ENCODE measurements at regions not wholly inside any gene's neighbourhood (a gene's known extent, or its start where the extent isn't known, plus 50 kb on each side); places are given as distances from the start of the nearest gene placed in this dataset.

DNA sequence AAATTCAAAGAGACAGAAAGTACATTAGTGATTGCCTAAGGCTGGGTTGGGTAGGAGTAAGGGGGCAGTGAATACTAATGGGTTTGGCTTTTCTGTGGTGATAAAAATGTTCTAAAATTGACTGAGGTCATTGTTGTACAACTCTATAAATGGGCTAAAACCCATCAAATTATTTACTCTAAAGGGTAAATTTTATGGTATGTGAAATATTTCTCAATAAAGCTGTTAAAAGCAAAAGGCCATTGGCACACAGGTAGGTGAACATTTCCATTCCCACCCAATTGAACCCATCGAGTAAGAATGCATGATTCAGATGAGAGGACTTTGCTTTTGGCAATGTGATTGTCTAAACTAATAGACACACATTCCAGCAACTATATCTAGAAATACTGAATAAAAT, 579.4 kb downstream of the GATA3 start:
- H3K4me3 ChIP-seq: no peak overlapping the region

DNA sequence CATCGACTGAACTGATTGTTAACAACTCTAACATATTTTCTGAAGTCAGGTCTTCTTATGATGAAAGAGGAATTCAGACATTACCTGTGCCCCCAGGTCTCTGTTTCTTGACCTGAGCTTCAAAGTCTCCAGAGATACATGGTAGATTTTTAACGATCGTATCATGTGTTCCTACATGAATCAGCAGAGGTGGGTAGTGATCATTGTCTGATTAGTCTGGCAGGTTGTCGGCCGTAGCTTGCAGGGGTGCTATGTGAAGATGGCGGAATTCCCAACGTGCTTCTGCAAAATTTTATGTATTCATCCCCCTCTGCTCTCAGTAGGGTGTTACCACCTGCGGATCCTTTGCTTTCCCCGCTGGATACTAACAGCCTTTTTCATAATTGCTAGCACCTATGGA, 581.9 kb downstream of the GATA3 start:
- no peak overlapping the region for H3K27ac ChIP-seq
- H3K4me3 ChIP-seq: no peak overlapping the region
- no peaks in the 10 kb centered on the region for H3K4me1 ChIP-seq (ENCODE audit: insufficient read depth)
- no peak overlapping the region for H3K4me2 ChIP-seq
- TF ChIP-seq, protein P1, sequence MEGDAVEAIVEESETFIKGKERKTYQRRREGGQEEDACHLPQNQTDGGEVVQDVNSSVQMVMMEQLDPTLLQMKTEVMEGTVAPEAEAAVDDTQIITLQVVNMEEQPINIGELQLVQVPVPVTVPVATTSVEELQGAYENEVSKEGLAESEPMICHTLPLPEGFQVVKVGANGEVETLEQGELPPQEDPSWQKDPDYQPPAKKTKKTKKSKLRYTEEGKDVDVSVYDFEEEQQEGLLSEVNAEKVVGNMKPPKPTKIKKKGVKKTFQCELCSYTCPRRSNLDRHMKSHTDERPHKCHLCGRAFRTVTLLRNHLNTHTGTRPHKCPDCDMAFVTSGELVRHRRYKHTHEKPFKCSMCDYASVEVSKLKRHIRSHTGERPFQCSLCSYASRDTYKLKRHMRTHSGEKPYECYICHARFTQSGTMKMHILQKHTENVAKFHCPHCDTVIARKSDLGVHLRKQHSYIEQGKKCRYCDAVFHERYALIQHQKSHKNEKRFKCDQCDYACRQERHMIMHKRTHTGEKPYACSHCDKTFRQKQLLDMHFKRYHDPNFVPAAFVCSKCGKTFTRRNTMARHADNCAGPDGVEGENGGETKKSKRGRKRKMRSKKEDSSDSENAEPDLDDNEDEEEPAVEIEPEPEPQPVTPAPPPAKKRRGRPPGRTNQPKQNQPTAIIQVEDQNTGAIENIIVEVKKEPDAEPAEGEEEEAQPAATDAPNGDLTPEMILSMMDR (IDR thresholded peaks at IDR 0.05; ENCODE audit: poor library complexity): no peak
- TF ChIP-seq EZH2phosphoT487 (IDR thresholded peaks at IDR 0.05; ENCODE audit: low read depth, severe bottlenecking, unreplicated experiment) (no peak), EZH2 (IDR thresholded peaks at IDR 0.05; ENCODE audit: borderline replicate concordance) (no peak)
- no peaks in the 10 kb centered on the region for H3K27me3 ChIP-seq
- H3K79me2 ChIP-seq: no peaks in the 10 kb centered on the region
- H3K36me3 ChIP-seq (replicated peaks; ENCODE audit: insufficient read depth, low read depth): no peaks in the 10 kb centered on the region
- no peak overlapping the region for H2AFZ ChIP-seq
- no peak for DNase-seq (ENCODE audit: low spot score)
- WGBS (ENCODE audit: low lambda C conversion rate, missing lambda C conversion rate): 88% methylated on average over 9 of the region's 9 CpGs
- H3K9me2 ChIP-seq (replicated peaks; ENCODE audit: insufficient read depth): no peaks in the 10 kb centered on the region
- no peaks in the 10 kb centered on the region for H4K20me1 ChIP-seq (ENCODE audit: insufficient read depth, poor library complexity, severe bottlenecking)
- no peaks in the 10 kb centered on the region for H3K9me3 ChIP-seq (ENCODE audit: low read depth)

More for the DNA sequence above, 579.4 kb downstream of the GATA3 start:
- Histone ChIP-seq H4K20me1 (ENCODE audit: insufficient read depth, poor library complexity, severe bottlenecking) (no peaks in the 10 kb centered on the region), H3K79me2 (no peaks in the 10 kb centered on the region), H3K4me2 (no peak overlapping the region), H3K9me2 (replicated peaks; ENCODE audit: insufficient read depth) (no peaks in the 10 kb centered on the region), H3K4me1 (ENCODE audit: insufficient read depth) (no peaks in the 10 kb centered on the region), H2AFZ (no peak overlapping the region), H3K36me3 (replicated peaks; ENCODE audit: insufficient read depth, low read depth) (no peaks in the 10 kb centered on the region), H3K27me3 (no peaks in the 10 kb centered on the region), H3K9me3 (ENCODE audit: low read depth) (no peaks in the 10 kb centered on the region), H3K27ac (no peak overlapping the region)
- TF ChIP-seq EZH2 (IDR thresholded peaks at IDR 0.05; ENCODE audit: borderline replicate concordance) (no peak), EZH2phosphoT487 (IDR thresholded peaks at IDR 0.05; ENCODE audit: low read depth, severe bottlenecking, unreplicated experiment) (no peak)
- TF ChIP-seq, protein P1 (IDR thresholded peaks at IDR 0.05; ENCODE audit: poor library complexity): no peak
- WGBS (ENCODE audit: low lambda C conversion rate, missing lambda C conversion rate): 84% methylated on average over 1 of the region's 1 CpG
- no peak for DNase-seq (ENCODE audit: low spot score)

DNA sequence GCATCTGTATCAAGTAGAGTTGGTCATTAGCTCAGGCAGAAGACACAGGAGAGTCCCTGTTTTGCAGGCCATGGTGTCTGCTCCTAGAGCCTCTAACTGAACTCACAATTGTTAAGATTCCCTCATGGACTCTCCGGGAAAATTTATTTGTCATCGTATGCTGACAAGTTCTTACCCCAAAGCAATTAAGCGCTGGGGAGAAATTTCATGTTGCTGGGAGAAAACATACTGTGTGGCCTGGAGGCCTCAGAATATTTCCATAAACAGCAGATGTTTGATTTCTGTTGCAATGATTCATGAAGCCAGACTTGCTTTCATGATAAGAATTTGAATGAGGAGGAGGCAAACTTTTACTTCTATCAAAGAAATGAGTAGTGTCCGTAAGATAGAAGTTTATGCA, 583.2 kb downstream of the GATA3 start:
- no peak for DNase-seq (ENCODE audit: low spot score)
- Histone ChIP-seq H3K4me2 (no peak overlapping the region), H2AFZ (no peak overlapping the region), H3K9me2 (replicated peaks; ENCODE audit: insufficient read depth) (no peaks in the 10 kb centered on the region), H3K79me2 (no peaks in the 10 kb centered on the region), H3K36me3 (replicated peaks; ENCODE audit: insufficient read depth, low read depth) (no peaks in the 10 kb centered on the region), H4K20me1 (ENCODE audit: insufficient read depth, poor library complexity, severe bottlenecking) (no peaks in the 10 kb centered on the region), H3K9me3 (ENCODE audit: low read depth) (no peaks in the 10 kb centered on the region), H3K27me3 (no peaks in the 10 kb centered on the region), H3K27ac (no peak overlapping the region), H3K4me1 (ENCODE audit: insufficient read depth) (no peaks in the 10 kb centered on the region), H3K4me3 (no peak overlapping the region)
- 62% methylated on average over 4 of the region's 4 CpGs for WGBS (ENCODE audit: low lambda C conversion rate, missing lambda C conversion rate)
- TF ChIP-seq EZH2phosphoT487 (IDR thresholded peaks at IDR 0.05; ENCODE audit: low read depth, severe bottlenecking, unreplicated experiment) (no peak), EZH2 (IDR thresholded peaks at IDR 0.05; ENCODE audit: borderline replicate concordance) (no peak)
- TF ChIP-seq, protein P1 (IDR thresholded peaks at IDR 0.05; ENCODE audit: poor library complexity): no peak
